HepG2 (cell line): ENCODE measurements at regions not wholly inside any gene's neighbourhood (a gene's known extent, or its start where the extent isn't known, plus 50 kb on each side); places are given as distances from the start of the nearest gene placed in this dataset.
A peak's percentile ranks its signal among the peaks of the same experiment; 100 is the strongest.

Experiments
- ATF7 ChIP-seq, 2 experiments: fragments of 450-650 bp in 1 of 2; sonication (generic) in 1 of 2; formaldehyde crosslinking in 1 of 2; IDR thresholded peaks; 2 replicates each; pipeline versions ENCODE4 v1.4.0 to v1.6.1; 2016 to 2020; ENCODE audit warnings: antibody characterized with exemption in 1 of 2, mild to moderate bottlenecking in 1 of 2, missing genetic modification reagents in 1 of 2
- FOXK2 ChIP-seq: fragments of 450-650 bp; IDR thresholded peaks from 2 replicates; pipeline ENCODE4 v1.6.1; 2016
- GATAD1 ChIP-seq: IDR thresholded peaks from 2 replicates; pipeline ENCODE4 v1.6.1; 2016; ENCODE audit warnings: missing genetic modification reagents, missing compliant biosample characterization
- KDM6A ChIP-seq: IDR thresholded peaks from 2 replicates; pipeline ENCODE4 v1.6.1; 2016; ENCODE audit warnings: low read depth
- MBD4 ChIP-seq: IDR thresholded peaks from 2 replicates; pipeline ENCODE4 v1.6.1; 2012; ENCODE audit warnings: low read length, inconsistent platforms, borderline replicate concordance
- RBAK ChIP-seq: sonication (generic); formaldehyde crosslinking; IDR thresholded peaks from 2 replicates; pipeline ENCODE4 v1.5.1; 2020; ENCODE audit warnings: mild to moderate bottlenecking, missing genetic modification reagents
- RBM22 ChIP-seq: fragments of 200-400 bp; formaldehyde crosslinking; optimal IDR thresholded peaks from 2 replicates; pipeline ENCODE3; 2017; ENCODE audit warnings: mild to moderate bottlenecking, low read length, moderate library complexity
- XBP1 ChIP-seq: sonication (generic); formaldehyde crosslinking; IDR thresholded peaks from 2 replicates; pipeline ENCODE4 v1.5.0; 2020; ENCODE audit warnings: missing genetic modification reagents
- ZFP41 ChIP-seq: sonication (generic); formaldehyde crosslinking; IDR thresholded peaks from 2 replicates; pipeline ENCODE4 v1.4.0; 2020; ENCODE audit warnings: mild to moderate bottlenecking, missing genetic modification reagents, borderline replicate concordance
- ZNF547 ChIP-seq: sonication (generic); formaldehyde crosslinking; IDR thresholded peaks from 2 replicates; pipeline ENCODE4 v1.5.1; 2020; ENCODE audit warnings: mild to moderate bottlenecking, missing genetic modification reagents
- ZNF605 ChIP-seq: sonication (generic); formaldehyde crosslinking; IDR thresholded peaks from 2 replicates; pipeline ENCODE4 v1.8.0; 2022; ENCODE audit warnings: mild to moderate bottlenecking, missing genetic modification reagents
- ZNF670 ChIP-seq: sonication (generic); formaldehyde crosslinking; IDR thresholded peaks from 2 replicates; pipeline ENCODE4 v1.8.0; 2022; ENCODE audit warnings: mild to moderate bottlenecking, missing genetic modification reagents, borderline replicate concordance
- ZNF678 ChIP-seq: sonication (generic); formaldehyde crosslinking; IDR thresholded peaks from 2 replicates; pipeline ENCODE4 v1.4.0; 2020; ENCODE audit warnings: mild to moderate bottlenecking, missing genetic modification reagents
- TF ChIP-seq, protein P1 (sequence below): IDR thresholded peaks from 2 replicates; pipeline ENCODE4 v1.6.1; 2016; ENCODE audit warnings: missing compliant biosample characterization, missing genetic modification reagents, borderline replicate concordance
- TF ChIP-seq, protein P2 (sequence below): sonication (generic); formaldehyde crosslinking; IDR thresholded peaks from 2 replicates; pipeline ENCODE4 v1.5.0; 2020; ENCODE audit warnings: missing genetic modification reagents, mild to moderate bottlenecking, borderline replicate concordance
- TF ChIP-seq, protein P3 (sequence below): sonication (generic); formaldehyde crosslinking; IDR thresholded peaks from 2 replicates; pipeline ENCODE4 v1.8.0; 2022; ENCODE audit warnings: missing genetic modification reagents, low read depth, mild to moderate bottlenecking, borderline replicate concordance
- TF ChIP-seq, protein P4 (sequence below): sonication (generic); formaldehyde crosslinking; conservative IDR thresholded peaks from 2 replicates; pipeline ENCODE4 v1.4.0; 2020; ENCODE audit warnings: missing genetic modification reagents
- TF ChIP-seq, protein P5 (sequence below): sonication (generic); formaldehyde crosslinking; IDR thresholded peaks from 2 replicates; pipeline ENCODE4 v1.4.0; 2020; ENCODE audit warnings: missing genetic modification reagents
- TF ChIP-seq, protein P6 (sequence below): sonication (generic); formaldehyde crosslinking; IDR thresholded peaks from 2 replicates; pipeline ENCODE4 v1.4.0; 2020; ENCODE audit warnings: missing genetic modification reagents

DNA sequence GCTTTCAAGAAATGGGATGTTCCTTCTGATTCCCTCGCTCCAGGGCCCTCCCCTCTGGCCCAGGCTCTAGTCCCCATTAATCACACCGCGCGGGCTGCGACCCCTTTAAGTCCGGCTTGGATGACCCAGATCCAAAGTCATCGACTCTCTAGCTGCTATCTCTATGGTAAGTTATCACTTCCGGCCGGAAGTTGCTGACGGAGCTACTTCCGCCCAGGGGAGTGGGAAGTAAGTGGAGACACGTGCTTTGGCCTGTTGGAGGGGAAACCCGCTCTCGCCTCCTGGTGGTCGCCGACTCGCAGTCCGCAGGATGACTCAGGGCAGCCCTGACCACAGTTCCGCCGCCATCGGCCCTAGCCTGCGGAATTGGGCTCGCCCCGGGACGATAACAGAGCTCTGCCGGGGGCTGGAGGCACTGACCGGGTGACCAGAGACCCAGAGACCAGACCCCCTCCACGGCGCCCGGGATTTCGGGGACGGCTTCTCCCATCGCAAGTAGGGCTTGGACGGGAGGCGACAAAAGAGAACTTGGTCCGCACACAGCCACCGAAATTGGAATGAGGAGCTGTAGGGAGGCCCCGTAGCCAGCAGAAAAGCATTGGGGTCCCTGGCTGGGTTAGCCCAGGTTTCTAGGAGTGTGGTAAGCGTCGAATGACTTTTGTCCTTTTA lies 52.2 kb upstream of the SEC14L1 start (continued):
- TF ChIP-seq, protein P1, sequence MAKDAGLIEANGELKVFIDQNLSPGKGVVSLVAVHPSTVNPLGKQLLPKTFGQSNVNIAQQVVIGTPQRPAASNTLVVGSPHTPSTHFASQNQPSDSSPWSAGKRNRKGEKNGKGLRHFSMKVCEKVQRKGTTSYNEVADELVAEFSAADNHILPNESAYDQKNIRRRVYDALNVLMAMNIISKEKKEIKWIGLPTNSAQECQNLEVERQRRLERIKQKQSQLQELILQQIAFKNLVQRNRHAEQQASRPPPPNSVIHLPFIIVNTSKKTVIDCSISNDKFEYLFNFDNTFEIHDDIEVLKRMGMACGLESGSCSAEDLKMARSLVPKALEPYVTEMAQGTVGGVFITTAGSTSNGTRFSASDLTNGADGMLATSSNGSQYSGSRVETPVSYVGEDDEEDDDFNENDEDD (CRISPR knock-in tag) = peak; percentile 98
- TF ChIP-seq, protein P2, sequence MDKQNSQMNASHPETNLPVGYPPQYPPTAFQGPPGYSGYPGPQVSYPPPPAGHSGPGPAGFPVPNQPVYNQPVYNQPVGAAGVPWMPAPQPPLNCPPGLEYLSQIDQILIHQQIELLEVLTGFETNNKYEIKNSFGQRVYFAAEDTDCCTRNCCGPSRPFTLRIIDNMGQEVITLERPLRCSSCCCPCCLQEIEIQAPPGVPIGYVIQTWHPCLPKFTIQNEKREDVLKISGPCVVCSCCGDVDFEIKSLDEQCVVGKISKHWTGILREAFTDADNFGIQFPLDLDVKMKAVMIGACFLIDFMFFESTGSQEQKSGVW (CRISPR knock-in tag) = peak; percentile 81; the same call in 1 of the 2 replicates
- TF ChIP-seq, protein P3, sequence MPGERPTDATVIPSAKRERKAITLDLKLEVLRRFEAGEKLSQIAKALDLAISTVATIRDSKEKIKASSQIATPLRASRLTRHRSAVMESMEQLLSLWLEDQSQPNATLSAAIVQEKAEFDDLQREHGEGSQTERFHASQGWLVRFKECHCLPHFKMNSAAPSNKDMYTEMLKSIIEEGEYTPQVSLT (CRISPR knock-in tag) = no peak
- TF ChIP-seq, protein P4, sequence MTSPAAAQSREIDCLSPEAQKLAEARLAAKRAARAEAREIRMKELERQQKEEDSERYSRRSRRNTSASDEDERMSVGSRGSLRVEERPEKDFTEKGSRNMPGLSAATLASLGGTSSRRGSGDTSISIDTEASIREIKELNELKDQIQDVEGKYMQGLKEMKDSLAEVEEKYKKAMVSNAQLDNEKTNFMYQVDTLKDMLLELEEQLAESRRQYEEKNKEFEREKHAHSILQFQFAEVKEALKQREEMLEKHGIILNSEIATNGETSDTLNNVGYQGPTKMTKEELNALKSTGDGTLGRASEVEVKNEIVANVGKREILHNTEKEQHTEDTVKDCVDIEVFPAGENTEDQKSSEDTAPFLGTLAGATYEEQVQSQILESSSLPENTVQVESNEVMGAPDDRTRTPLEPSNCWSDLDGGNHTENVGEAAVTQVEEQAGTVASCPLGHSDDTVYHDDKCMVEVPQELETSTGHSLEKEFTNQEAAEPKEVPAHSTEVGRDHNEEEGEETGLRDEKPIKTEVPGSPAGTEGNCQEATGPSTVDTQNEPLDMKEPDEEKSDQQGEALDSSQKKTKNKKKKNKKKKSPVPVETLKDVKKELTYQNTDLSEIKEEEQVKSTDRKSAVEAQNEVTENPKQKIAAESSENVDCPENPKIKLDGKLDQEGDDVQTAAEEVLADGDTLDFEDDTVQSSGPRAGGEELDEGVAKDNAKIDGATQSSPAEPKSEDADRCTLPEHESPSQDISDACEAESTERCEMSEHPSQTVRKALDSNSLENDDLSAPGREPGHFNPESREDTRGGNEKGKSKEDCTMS = 0 out of 2 replicates have a peak, but pooled peaks have one; percentile 43
- TF ChIP-seq FOXK2 (peak; percentile 55; the same call in 1 of the 2 replicates), ZFP41 (CRISPR knock-in tag) (0 out of 2 replicates have a peak, but pooled peaks have one; percentile 56), ZNF547 (CRISPR knock-in tag) (peak; percentile 88), RBM22 (no peak), MBD4 (no peak), RBAK (CRISPR knock-in tag) (peak; percentile 67; the same call in 1 of the 2 replicates), GATAD1 (CRISPR knock-in tag) (peak; percentile 97), ZNF605 (CRISPR knock-in tag) (peak; percentile 97), KDM6A (CRISPR knock-in tag) (no peak), XBP1 (CRISPR knock-in tag) (peak; percentile 81), ZNF670 (CRISPR knock-in tag) (peak; percentile 86), ZNF678 (CRISPR knock-in tag) (peak; percentile 89), ATF7 (IDR thresholded peaks at IDR 0.05) (no peak), ATF7 (CRISPR knock-in tag; IDR thresholded peaks at IDR 0.05) (peak; percentile 85; the same call in 1 of the 2 replicates)
- TF ChIP-seq, protein P5, sequence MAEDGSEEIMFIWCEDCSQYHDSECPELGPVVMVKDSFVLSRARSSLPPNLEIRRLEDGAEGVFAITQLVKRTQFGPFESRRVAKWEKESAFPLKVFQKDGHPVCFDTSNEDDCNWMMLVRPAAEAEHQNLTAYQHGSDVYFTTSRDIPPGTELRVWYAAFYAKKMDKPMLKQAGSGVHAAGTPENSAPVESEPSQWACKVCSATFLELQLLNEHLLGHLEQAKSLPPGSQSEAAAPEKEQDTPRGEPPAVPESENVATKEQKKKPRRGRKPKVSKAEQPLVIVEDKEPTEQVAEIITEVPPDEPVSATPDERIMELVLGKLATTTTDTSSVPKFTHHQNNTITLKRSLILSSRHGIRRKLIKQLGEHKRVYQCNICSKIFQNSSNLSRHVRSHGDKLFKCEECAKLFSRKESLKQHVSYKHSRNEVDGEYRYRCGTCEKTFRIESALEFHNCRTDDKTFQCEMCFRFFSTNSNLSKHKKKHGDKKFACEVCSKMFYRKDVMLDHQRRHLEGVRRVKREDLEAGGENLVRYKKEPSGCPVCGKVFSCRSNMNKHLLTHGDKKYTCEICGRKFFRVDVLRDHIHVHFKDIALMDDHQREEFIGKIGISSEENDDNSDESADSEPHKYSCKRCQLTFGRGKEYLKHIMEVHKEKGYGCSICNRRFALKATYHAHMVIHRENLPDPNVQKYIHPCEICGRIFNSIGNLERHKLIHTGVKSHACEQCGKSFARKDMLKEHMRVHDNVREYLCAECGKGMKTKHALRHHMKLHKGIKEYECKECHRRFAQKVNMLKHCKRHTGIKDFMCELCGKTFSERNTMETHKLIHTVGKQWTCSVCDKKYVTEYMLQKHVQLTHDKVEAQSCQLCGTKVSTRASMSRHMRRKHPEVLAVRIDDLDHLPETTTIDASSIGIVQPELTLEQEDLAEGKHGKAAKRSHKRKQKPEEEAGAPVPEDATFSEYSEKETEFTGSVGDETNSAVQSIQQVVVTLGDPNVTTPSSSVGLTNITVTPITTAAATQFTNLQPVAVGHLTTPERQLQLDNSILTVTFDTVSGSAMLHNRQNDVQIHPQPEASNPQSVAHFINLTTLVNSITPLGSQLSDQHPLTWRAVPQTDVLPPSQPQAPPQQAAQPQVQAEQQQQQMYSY (CRISPR knock-in tag) = 0 out of 2 replicates have a peak, but pooled peaks have one; percentile 27
- TF ChIP-seq, protein P6, sequence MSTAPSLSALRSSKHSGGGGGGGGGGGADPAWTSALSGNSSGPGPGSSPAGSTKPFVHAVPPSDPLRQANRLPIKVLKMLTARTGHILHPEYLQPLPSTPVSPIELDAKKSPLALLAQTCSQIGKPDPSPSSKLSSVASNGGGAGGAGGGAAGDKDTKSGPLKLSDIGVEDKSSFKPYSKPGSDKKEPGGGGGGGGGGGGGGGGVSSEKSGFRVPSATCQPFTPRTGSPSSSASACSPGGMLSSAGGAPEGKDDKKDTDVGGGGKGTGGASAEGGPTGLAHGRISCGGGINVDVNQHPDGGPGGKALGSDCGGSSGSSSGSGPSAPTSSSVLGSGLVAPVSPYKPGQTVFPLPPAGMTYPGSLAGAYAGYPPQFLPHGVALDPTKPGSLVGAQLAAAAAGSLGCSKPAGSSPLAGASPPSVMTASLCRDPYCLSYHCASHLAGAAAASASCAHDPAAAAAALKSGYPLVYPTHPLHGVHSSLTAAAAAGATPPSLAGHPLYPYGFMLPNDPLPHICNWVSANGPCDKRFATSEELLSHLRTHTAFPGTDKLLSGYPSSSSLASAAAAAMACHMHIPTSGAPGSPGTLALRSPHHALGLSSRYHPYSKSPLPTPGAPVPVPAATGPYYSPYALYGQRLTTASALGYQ (CRISPR knock-in tag) = peak; percentile 88; the same call in 1 of the 2 replicates
